Kidney (tissue), 13 donors: ENCODE measurements at regions not wholly inside any gene's neighbourhood (a gene's known extent, or its start where the extent isn't known, plus 50 kb on each side); places are given as distances from the start of the nearest gene placed in this dataset.
"Not testable (repeated sequence)": the region's sequence is repeated elsewhere in the genome, so short reads cannot be mapped to it uniquely, and the experiment has no call there.

Experiments used
- DNase-seq, 5 donors: peaks; one replicate each; pipeline ENCODE4 v3.0.0-alpha.2; 2013 to 2020
- FAIRE-seq: peaks from 2 replicates; lab custom pipeline; 2012; peaks lifted over from hg19 to GRCh38; lab: Jason Lieb, UNC
- H3K27ac ChIP-seq, 2 donors: one replicate each; pipeline ENCODE4 v1.7.0; 2013; ENCODE audit warnings: low read depth in 2 of 2, low read length in 2 of 2, inconsistent platforms in 1 of 2
- H3K27me3 ChIP-seq: one replicate; pipeline ENCODE4 v1.7.1; 2013; ENCODE audit warnings: low read length, inconsistent platforms; ENCODE audit not compliant: control insufficient read depth, insufficient read depth
- H3K36me3 ChIP-seq, 3 donors: one replicate each; pipeline versions ENCODE4 v1.7.0 to v1.7.1; 2013; ENCODE audit warnings: low read length in 3 of 3, control low read depth in 1 of 3, inconsistent platforms in 1 of 3; ENCODE audit not compliant: insufficient read depth in 3 of 3, control insufficient read depth in 2 of 3
- H3K4me1 ChIP-seq, 3 donors: one replicate each; pipeline versions ENCODE4 v1.7.0 to v1.7.1; 2013; ENCODE audit warnings: low read length in 3 of 3, inconsistent platforms in 1 of 3, low read depth in 1 of 3; ENCODE audit not compliant: control insufficient read depth in 2 of 3, insufficient read depth in 2 of 3
- H3K4me3 ChIP-seq, 3 donors: one replicate each; pipeline versions ENCODE4 v1.7.0 to v1.8.1; 2013; ENCODE audit warnings: low read length in 3 of 3, control low read depth in 1 of 3, inconsistent platforms in 1 of 3
- H3K9ac ChIP-seq, 3 donors: one replicate each; pipeline versions ENCODE4 v1.7.0 to v1.7.1; 2013; ENCODE audit warnings: low read length in 3 of 3, control low read depth in 1 of 3, inconsistent platforms in 1 of 3
- H3K9me3 ChIP-seq, 3 donors: one replicate each; pipeline versions ENCODE4 v1.7.0 to v1.7.1; 2013; ENCODE audit warnings: low read length in 3 of 3, control low read depth in 1 of 3, inconsistent platforms in 1 of 3; ENCODE audit not compliant: control insufficient read depth in 2 of 3, insufficient read depth in 1 of 3
- CTCF ChIP-seq: IDR thresholded peaks from 3 replicates; pipeline ENCODE4 v1.5.1; 2012; ENCODE audit warnings: mild to moderate bottlenecking, moderate library complexity, borderline replicate concordance; ENCODE audit not compliant: insufficient read depth; ENCODE audit errors: extremely low read depth
- intact Hi-C: fragments of 100-400 bp; cut with DNase I; formaldehyde crosslinking; loops from one replicate; pipeline ENCODE4 v1.11.1; 2022
- donor health status: control.
- donor health status: control.
- donor health status: control.
- donor health status: control.
- donor health status: control.
- donor health status: DM: yes; HTN: yes; CAD: no.
- donor health status: Normal renal cell carcinoma (clear cell type).

GRCh38 chr7:137110091-137110509 is 233.4 kb downstream of the PTN start:
- Histone ChIP-seq H3K9ac (no peak overlapping the region), H3K27ac (no peak overlapping the region), H3K36me3 (no peaks in the 10 kb centered on the region), H3K27me3 (no peaks in the 10 kb centered on the region), H3K9me3 (no peaks in the 10 kb centered on the region), H3K4me1 (no peaks in the 10 kb centered on the region), H3K4me3 (no peak overlapping the region)
- intact Hi-C loops = no loop called here
- no peak for TF ChIP-seq CTCF
- no peak for FAIRE-seq
- DNase-seq = peak in 2 of 5 donors; percentile 1 to 2

DNA sequence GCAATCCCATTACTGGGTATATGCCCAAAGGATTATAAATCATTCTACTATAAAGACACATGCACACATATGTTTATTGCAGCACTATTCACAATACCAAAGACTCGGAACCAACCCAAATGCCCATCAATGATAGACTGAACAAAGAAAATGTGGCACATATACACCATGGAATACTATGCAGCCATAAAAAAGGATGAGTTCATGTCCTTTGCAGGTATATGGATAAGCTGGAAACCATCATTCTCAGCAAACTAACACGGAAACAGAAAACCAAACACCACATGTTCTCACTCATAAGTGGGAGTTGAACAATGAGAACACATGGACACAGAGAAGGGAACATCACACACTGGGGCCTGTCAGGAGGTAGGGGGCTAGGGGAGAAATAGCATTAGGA is 235.7 kb downstream of the PTN start:
- FAIRE-seq, DNase-seq, H3K9ac ChIP-seq, H3K27me3 ChIP-seq, H3K4me3 ChIP-seq, H3K27ac ChIP-seq, H3K9me3 ChIP-seq, H3K36me3 ChIP-seq, intact Hi-C loops, H3K4me1 ChIP-seq: not testable (repeated sequence)

- intact Hi-C loops, H3K27me3 ChIP-seq, H3K36me3 ChIP-seq, H3K4me3 ChIP-seq, H3K9ac ChIP-seq, FAIRE-seq, H3K27ac ChIP-seq, H3K4me1 ChIP-seq, H3K9me3 ChIP-seq, DNase-seq: not testable (repeated sequence)
Measured at GRCh38 chr7:137103526-137103925, 235.1 kb downstream of the CHRM2 start.

- no peaks in the 10 kb centered on the region for H3K36me3 ChIP-seq
- no peak overlapping the region for H3K4me3 ChIP-seq
- FAIRE-seq (no peak), DNase-seq (no peak)
- intact Hi-C loops = no loop called here
- no peak overlapping the region for H3K9ac ChIP-seq
- no peak for TF ChIP-seq CTCF
- no peaks in the 10 kb centered on the region for H3K27me3 ChIP-seq
- no peak overlapping the region for H3K27ac ChIP-seq
- no peaks in the 10 kb centered on the region for H3K4me1 ChIP-seq
- no peaks in the 10 kb centered on the region for H3K9me3 ChIP-seq
Measured at GRCh38 chr7:137097111-137097510, 228.7 kb downstream of the CHRM2 start.

GRCh38 chr7:137096607-137097006 is 228.2 kb downstream of the CHRM2 start:
- intact Hi-C loops = no loop called here
- Histone ChIP-seq H3K9ac (no peak overlapping the region), H3K4me1 (no peaks in the 10 kb centered on the region), H3K9me3 (no peaks in the 10 kb centered on the region), H3K27me3 (no peaks in the 10 kb centered on the region), H3K4me3 (no peak overlapping the region), H3K27ac (no peak overlapping the region), H3K36me3 (no peaks in the 10 kb centered on the region)
- no peak for TF ChIP-seq CTCF
- no peak for FAIRE-seq
- peak in 1 of 5 donors; percentile 9 for DNase-seq
